ENCODE measurements at regions not wholly inside any gene's neighbourhood (a gene's known extent, or its start where the extent isn't known, plus 50 kb on each side); places are given as distances from the start of the nearest gene placed in this dataset.

GRCh38 chr20:24764794-24765202 is 184.3 kb upstream of the CST7 start:
- TF ChIP-seq CTCF (IDR thresholded peaks at IDR 0.05) (no peak), EZH2phosphoT487 (IDR thresholded peaks at IDR 0.05) (no peak), EZH2 (IDR thresholded peaks at IDR 0.05) (no peak)
- Mint-ChIP-seq H3K4me1 (peaks cover 10% of the 10 kb centered on the region), H3K9me3 (peaks cover 10% of the 10 kb centered on the region), H3K27me3 (ENCODE audit: insufficient read depth, low read depth) (peaks cover 15% of the 10 kb centered on the region), H3K36me3 (no peaks in the 10 kb centered on the region), H3K4me3 (no peak overlapping the region), H3K27ac (no peak overlapping the region)
- Histone ChIP-seq H3K4me3 (no peak overlapping the region), H3K4me2 (no peak overlapping the region), H3K36me3 (no peaks in the 10 kb centered on the region), H3F3A (ENCODE audit: low read depth) (no peaks in the 10 kb centered on the region), H3K9ac (no peak overlapping the region), H4K20me1 (ENCODE audit: low read depth) (no peaks in the 10 kb centered on the region), H3K27me3 (no peaks in the 10 kb centered on the region), H3K79me2 (ENCODE audit: low read depth) (no peaks in the 10 kb centered on the region), H2AFZ (replicated peaks) (no peak overlapping the region), H3K27ac (no peak overlapping the region), H3K9me3 (ENCODE audit: low read depth) (peaks cover 4% of the 10 kb centered on the region), H3K4me1 (no peaks in the 10 kb centered on the region)
- no peak for DNase-seq (ENCODE audit: low spot score)

- H3K36me3 Mint-ChIP-seq, result no peaks in the 10 kb centered on the region
- peaks cover 5% of the 10 kb centered on the region for H3K9me3 Mint-ChIP-seq
- H3K9me3 ChIP-seq (ENCODE audit: low read depth), result peaks cover 4% of the 10 kb centered on the region
- H3K27ac ChIP-seq, result no peak overlapping the region
- no peak overlapping the region for H3K4me2 ChIP-seq
- peaks cover 17% of the 10 kb centered on the region for H3K27me3 Mint-ChIP-seq (ENCODE audit: insufficient read depth, low read depth)
- no peak for TF ChIP-seq EZH2phosphoT487 (IDR thresholded peaks at IDR 0.05)
- no peak for TF ChIP-seq CTCF (IDR thresholded peaks at IDR 0.05)
- no peak for TF ChIP-seq EZH2 (IDR thresholded peaks at IDR 0.05)
- no peaks in the 10 kb centered on the region for H4K20me1 ChIP-seq (ENCODE audit: low read depth)
- H3K4me3 ChIP-seq, result no peak overlapping the region
- no peak for DNase-seq (ENCODE audit: low spot score)
- H3K27ac Mint-ChIP-seq, result no peak overlapping the region
- no peaks in the 10 kb centered on the region for H3K27me3 ChIP-seq
- H2AFZ ChIP-seq (replicated peaks), result no peak overlapping the region
- H3K4me1 ChIP-seq, result no peaks in the 10 kb centered on the region
- H3K4me3 Mint-ChIP-seq, result no peak overlapping the region
- H3F3A ChIP-seq (ENCODE audit: low read depth), result no peaks in the 10 kb centered on the region
- no peaks in the 10 kb centered on the region for H3K36me3 ChIP-seq
- H3K9ac ChIP-seq, result no peak overlapping the region
- H3K79me2 ChIP-seq (ENCODE audit: low read depth), result no peaks in the 10 kb centered on the region
- H3K4me1 Mint-ChIP-seq, result peaks cover 10% of the 10 kb centered on the region
Observed at GRCh38 chr20:24765316-24766142, 183.5 kb upstream of the CST7 start.

- H3K4me2 ChIP-seq, result no peak overlapping the region
- Mint-ChIP-seq H3K4me1 (peaks cover 14% of the 10 kb centered on the region), H3K36me3 (no peaks in the 10 kb centered on the region), H3K27ac (no peak overlapping the region), H3K9me3 (peaks cover 2% of the 10 kb centered on the region), H3K4me3 (no peak overlapping the region), H3K27me3 (ENCODE audit: insufficient read depth, low read depth) (peaks cover 16% of the 10 kb centered on the region)
- H4K20me1 ChIP-seq (ENCODE audit: low read depth), result no peaks in the 10 kb centered on the region
- no peaks in the 10 kb centered on the region for H3K27me3 ChIP-seq
- no peaks in the 10 kb centered on the region for H3K9me3 ChIP-seq (ENCODE audit: low read depth)
- H3K79me2 ChIP-seq (ENCODE audit: low read depth), result no peaks in the 10 kb centered on the region
- H3K27ac ChIP-seq, result no peak overlapping the region
- no peaks in the 10 kb centered on the region for H3K4me1 ChIP-seq
- no peak for DNase-seq (ENCODE audit: low spot score)
- H3K9ac ChIP-seq, result no peak overlapping the region
- TF ChIP-seq EZH2 (IDR thresholded peaks at IDR 0.05), result no peak
- TF ChIP-seq EZH2phosphoT487 (IDR thresholded peaks at IDR 0.05), result no peak
- no peak for TF ChIP-seq CTCF (IDR thresholded peaks at IDR 0.05)
- no peaks in the 10 kb centered on the region for H3K36me3 ChIP-seq
- no peaks in the 10 kb centered on the region for H3F3A ChIP-seq (ENCODE audit: low read depth)
- no peak overlapping the region for H3K4me3 ChIP-seq
- H2AFZ ChIP-seq (replicated peaks), result no peak overlapping the region
Observed at GRCh38 chr20:24766143-24766527, 182.9 kb upstream of the CST7 start.

Measured in neural progenitor cell (in vitro differentiated cells).